Neural cell (in vitro differentiated cells): ENCODE measurements at regions not wholly inside any gene's neighbourhood (a gene's known extent, or its start where the extent isn't known, plus 50 kb on each side); places are given as distances from the start of the nearest gene placed in this dataset.

ENCODE experiments used
- EP300 ChIP-seq: fragments of 450-650 bp; conservative IDR thresholded peaks from 2 replicates; pipeline ENCODE4 v1.6.1; 2014; ENCODE audit warnings: antibody characterized with exemption, mild to moderate bottlenecking, moderate library complexity; ENCODE audit not compliant: poor library complexity, severe bottlenecking
- RAD21 ChIP-seq: fragments of 450-650 bp; conservative IDR thresholded peaks from 2 replicates; pipeline ENCODE4 v1.6.1; 2014; ENCODE audit warnings: antibody characterized with exemption, mild to moderate bottlenecking, moderate library complexity
- TF ChIP-seq, protein P1 (sequence below): fragments of 450-650 bp; IDR thresholded peaks from 2 replicates; pipeline ENCODE4 v1.5.1; 2014; ENCODE audit warnings: antibody characterized with exemption, mild to moderate bottlenecking, moderate library complexity; ENCODE audit not compliant: poor library complexity, severe bottlenecking

DNA sequence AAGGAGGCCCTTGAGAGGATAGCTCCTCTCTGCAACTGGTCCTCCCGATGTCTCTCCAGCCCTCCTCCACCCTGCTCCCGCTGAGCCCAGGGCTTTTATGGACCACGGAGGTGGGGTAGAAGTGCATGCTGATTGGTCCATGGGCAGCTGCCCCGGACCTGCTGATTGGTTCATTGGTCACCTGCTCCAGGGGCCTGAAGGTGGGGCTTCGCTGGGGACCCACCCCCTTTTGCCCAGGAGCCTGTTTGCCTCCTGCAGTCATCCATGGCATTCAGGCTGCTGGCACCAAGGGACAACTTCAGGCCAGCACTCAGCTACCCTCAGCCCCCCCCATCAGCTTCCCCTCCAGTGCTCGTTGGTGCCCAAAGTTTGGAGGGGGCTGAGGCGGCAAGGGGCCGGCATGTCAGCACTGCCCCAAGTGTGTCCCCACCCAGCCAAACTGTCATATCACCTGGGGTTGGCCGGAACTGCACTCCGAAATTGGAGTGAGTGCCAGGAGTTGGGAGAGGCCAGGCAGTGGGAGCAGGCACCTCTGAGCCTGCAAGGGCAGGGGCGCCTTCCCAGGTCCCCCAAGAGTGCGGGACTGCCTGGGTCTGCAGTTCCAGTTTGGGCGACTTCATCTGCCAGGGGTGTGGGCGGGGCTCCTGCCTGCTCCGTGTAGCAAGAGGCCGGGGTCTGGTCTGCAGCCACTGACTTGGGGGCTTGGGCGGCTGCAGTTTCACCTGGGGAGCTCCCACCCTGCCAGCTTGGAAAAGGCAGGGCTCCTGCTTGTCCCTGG lies 288.9 kb downstream of the RDH14 start:
- TF ChIP-seq EP300 (no peak), RAD21 (no peak)
- TF ChIP-seq, protein P1, sequence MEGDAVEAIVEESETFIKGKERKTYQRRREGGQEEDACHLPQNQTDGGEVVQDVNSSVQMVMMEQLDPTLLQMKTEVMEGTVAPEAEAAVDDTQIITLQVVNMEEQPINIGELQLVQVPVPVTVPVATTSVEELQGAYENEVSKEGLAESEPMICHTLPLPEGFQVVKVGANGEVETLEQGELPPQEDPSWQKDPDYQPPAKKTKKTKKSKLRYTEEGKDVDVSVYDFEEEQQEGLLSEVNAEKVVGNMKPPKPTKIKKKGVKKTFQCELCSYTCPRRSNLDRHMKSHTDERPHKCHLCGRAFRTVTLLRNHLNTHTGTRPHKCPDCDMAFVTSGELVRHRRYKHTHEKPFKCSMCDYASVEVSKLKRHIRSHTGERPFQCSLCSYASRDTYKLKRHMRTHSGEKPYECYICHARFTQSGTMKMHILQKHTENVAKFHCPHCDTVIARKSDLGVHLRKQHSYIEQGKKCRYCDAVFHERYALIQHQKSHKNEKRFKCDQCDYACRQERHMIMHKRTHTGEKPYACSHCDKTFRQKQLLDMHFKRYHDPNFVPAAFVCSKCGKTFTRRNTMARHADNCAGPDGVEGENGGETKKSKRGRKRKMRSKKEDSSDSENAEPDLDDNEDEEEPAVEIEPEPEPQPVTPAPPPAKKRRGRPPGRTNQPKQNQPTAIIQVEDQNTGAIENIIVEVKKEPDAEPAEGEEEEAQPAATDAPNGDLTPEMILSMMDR = no peak
